ENCODE measurements at regions not wholly inside any gene's neighbourhood (a gene's known extent, or its start where the extent isn't known, plus 50 kb on each side); places are given as distances from the start of the nearest gene placed in this dataset.

- H3K9me3 ChIP-seq (ENCODE audit: low read depth) = no peaks in the 10 kb centered on the region
- no peaks in the 10 kb centered on the region for H3K4me1 ChIP-seq (ENCODE audit: insufficient read depth)
- no peaks in the 10 kb centered on the region for H3K27me3 ChIP-seq
- no peak overlapping the region for H3K27ac ChIP-seq
- no peak overlapping the region for H3K4me3 ChIP-seq
- no peak overlapping the region for H3K4me2 ChIP-seq
- no peaks in the 10 kb centered on the region for H3K36me3 ChIP-seq (replicated peaks; ENCODE audit: insufficient read depth, low read depth)
- DNase-seq (ENCODE audit: low spot score) = no peak
- no peak overlapping the region for H2AFZ ChIP-seq
- no peaks in the 10 kb centered on the region for H3K9me2 ChIP-seq (replicated peaks; ENCODE audit: insufficient read depth)
- TF ChIP-seq EZH2 (IDR thresholded peaks at IDR 0.05; ENCODE audit: borderline replicate concordance) = no peak
- no peaks in the 10 kb centered on the region for H3K79me2 ChIP-seq
- WGBS (ENCODE audit: low lambda C conversion rate, missing lambda C conversion rate) = 74% methylated on average over 4 of the region's 4 CpGs
- H4K20me1 ChIP-seq (ENCODE audit: insufficient read depth, poor library complexity, severe bottlenecking) = no peaks in the 10 kb centered on the region
Observed at GRCh38 chr14:98622208-98623051, 649.6 kb downstream of the BCL11B start.

- Histone ChIP-seq H3K79me2 (no peaks in the 10 kb centered on the region), H3K4me3 (no peak overlapping the region), H3K9me2 (replicated peaks; ENCODE audit: insufficient read depth) (no peaks in the 10 kb centered on the region), H3K27ac (no peak overlapping the region), H3K4me2 (no peak overlapping the region), H3K36me3 (replicated peaks; ENCODE audit: insufficient read depth, low read depth) (no peaks in the 10 kb centered on the region), H3K27me3 (no peaks in the 10 kb centered on the region), H3K9me3 (ENCODE audit: low read depth) (no peaks in the 10 kb centered on the region), H2AFZ (no peak overlapping the region), H3K4me1 (ENCODE audit: insufficient read depth) (no peaks in the 10 kb centered on the region), H4K20me1 (ENCODE audit: insufficient read depth, poor library complexity, severe bottlenecking) (no peaks in the 10 kb centered on the region)
- 90% methylated on average over 14 of the region's 14 CpGs for WGBS (ENCODE audit: low lambda C conversion rate, missing lambda C conversion rate)
- no peak for DNase-seq (ENCODE audit: low spot score)
- TF ChIP-seq EZH2 (IDR thresholded peaks at IDR 0.05; ENCODE audit: borderline replicate concordance) = no peak
- no peak for TF ChIP-seq CTCF (IDR thresholded peaks at IDR 0.05; ENCODE audit: poor library complexity)
- TF ChIP-seq EZH2phosphoT487 (IDR thresholded peaks at IDR 0.05; ENCODE audit: low read depth, severe bottlenecking, unreplicated experiment) = no peak
Observed at GRCh38 chr14:98623788-98624415, 648.1 kb downstream of the BCL11B start.

GRCh38 chr14:98633380-98633779 lies 638.6 kb downstream of the BCL11B start:
- H3K4me3 ChIP-seq = no peak overlapping the region
- H3K36me3 ChIP-seq (replicated peaks; ENCODE audit: insufficient read depth, low read depth) = no peaks in the 10 kb centered on the region
- H3K4me2 ChIP-seq = no peak overlapping the region
- no peak for TF ChIP-seq EZH2 (IDR thresholded peaks at IDR 0.05; ENCODE audit: borderline replicate concordance)
- no peak for TF ChIP-seq EZH2phosphoT487 (IDR thresholded peaks at IDR 0.05; ENCODE audit: low read depth, severe bottlenecking, unreplicated experiment)
- no peak for TF ChIP-seq CTCF (IDR thresholded peaks at IDR 0.05; ENCODE audit: poor library complexity)
- 67% methylated on average over 5 of the region's 5 CpGs for WGBS (ENCODE audit: low lambda C conversion rate, missing lambda C conversion rate)
- no peaks in the 10 kb centered on the region for H3K9me3 ChIP-seq (ENCODE audit: low read depth)
- H3K27ac ChIP-seq = no peak overlapping the region
- no peaks in the 10 kb centered on the region for H4K20me1 ChIP-seq (ENCODE audit: insufficient read depth, poor library complexity, severe bottlenecking)
- no peaks in the 10 kb centered on the region for H3K27me3 ChIP-seq
- no peaks in the 10 kb centered on the region for H3K9me2 ChIP-seq (replicated peaks; ENCODE audit: insufficient read depth)
- peak; percentile 7 for DNase-seq (ENCODE audit: low spot score)
- no peak overlapping the region for H2AFZ ChIP-seq
- H3K79me2 ChIP-seq = no peaks in the 10 kb centered on the region
- H3K4me1 ChIP-seq (ENCODE audit: insufficient read depth) = no peaks in the 10 kb centered on the region
